GM18505 (cell line): ENCODE measurements at regions not wholly inside any gene's neighbourhood (a gene's known extent, or its start where the extent isn't known, plus 50 kb on each side); places are given as distances from the start of the nearest gene placed in this dataset.

ENCODE experiments used
- ATAC-seq: cut with Tn5 transposase; IDR thresholded peaks from one replicate; pipeline ENCODE4 v1.9.1; 2021; ENCODE audit not compliant: unreplicated experiment
- POLR2A ChIP-seq: IDR thresholded peaks from 4 replicates; pipeline ENCODE4 v1.6.1; 2011; ENCODE audit warnings: borderline replicate concordance; ENCODE audit not compliant: insufficient read depth, insufficient read length; ENCODE audit errors: extremely low read depth

GRCh38 chr12:24708718-24709117 lies 240.2 kb downstream of the BCAT1 start:
- ATAC-seq = no peak
- no peak for TF ChIP-seq POLR2A

- no peak for ATAC-seq
- TF ChIP-seq POLR2A = no peak
Observed at GRCh38 chr12:24708043-24708442, 240.9 kb downstream of the BCAT1 start.

GRCh38 chr12:24707334-24707733 lies 241.6 kb downstream of the BCAT1 start:
- no peak for ATAC-seq
- no peak for TF ChIP-seq POLR2A

GRCh38 chr12:24705741-24706358 lies 243.1 kb downstream of the BCAT1 start:
- TF ChIP-seq POLR2A = no peak
- ATAC-seq = peak; percentile 97

GRCh38 chr12:24705216-24705615 lies 243.7 kb downstream of the BCAT1 start:
- ATAC-seq = peak; percentile 10
- TF ChIP-seq POLR2A = no peak

GRCh38 chr12:24701343-24701742 lies 247.6 kb downstream of the BCAT1 start:
- TF ChIP-seq POLR2A = no peak
- ATAC-seq = no peak

GRCh38 chr12:24698972-24699371 lies 249.9 kb downstream of the BCAT1 start:
- no peak for TF ChIP-seq POLR2A
- no peak for ATAC-seq

- no peak for TF ChIP-seq POLR2A
- ATAC-seq = no peak
Observed at GRCh38 chr12:24697769-24698168, 251.1 kb downstream of the BCAT1 start.

GRCh38 chr12:24697295-24697694 lies 251.6 kb downstream of the BCAT1 start:
- ATAC-seq = no peak
- no peak for TF ChIP-seq POLR2A

- no peak for TF ChIP-seq POLR2A
- ATAC-seq = no peak
Observed at GRCh38 chr12:24696800-24697199, 252.1 kb downstream of the BCAT1 start.

GRCh38 chr12:24695657-24696329 lies 253.1 kb downstream of the BCAT1 start:
- ATAC-seq = no peak
- TF ChIP-seq POLR2A = no peak

- no peak for ATAC-seq
- no peak for TF ChIP-seq POLR2A
Observed at GRCh38 chr12:24695103-24695502, 253.8 kb downstream of the BCAT1 start.

GRCh38 chr12:24688601-24689000 lies 260.3 kb downstream of the BCAT1 start:
- ATAC-seq = no peak
- no peak for TF ChIP-seq POLR2A

- no peak for TF ChIP-seq POLR2A
- no peak for ATAC-seq
Observed at GRCh38 chr12:24681570-24681969, 267.3 kb downstream of the BCAT1 start.

GRCh38 chr12:24679126-24679525 lies 269.8 kb downstream of the BCAT1 start:
- no peak for ATAC-seq
- TF ChIP-seq POLR2A = no peak

- no peak for ATAC-seq
- no peak for TF ChIP-seq POLR2A
Observed at GRCh38 chr12:24678436-24678835, 270.5 kb downstream of the BCAT1 start.

- ATAC-seq = no peak
- no peak for TF ChIP-seq POLR2A
Observed at GRCh38 chr12:24668563-24668962, 280.3 kb downstream of the BCAT1 start.
